Fibroblast of villous mesenchyme (primary cell): ENCODE measurements at regions not wholly inside any gene's neighbourhood (a gene's known extent, or its start where the extent isn't known, plus 50 kb on each side); places are given as distances from the start of the nearest gene placed in this dataset.

Source experiments
- DNase-seq: peaks from one replicate; pipeline ENCODE4 v3.0.0-alpha.2; 2010; ENCODE audit warnings: low read depth
- H3K4me3 ChIP-seq: 2 replicates; pipeline ENCODE4 v1.5.1; 2011; ENCODE audit warnings: low read depth, mild to moderate bottlenecking, low read length
- TF ChIP-seq, protein P1 (sequence below): IDR thresholded peaks from 2 replicates; pipeline ENCODE4 v1.5.1; 2012; ENCODE audit warnings: low read depth, mild to moderate bottlenecking, low read length; ENCODE audit not compliant: insufficient read depth

DNA sequence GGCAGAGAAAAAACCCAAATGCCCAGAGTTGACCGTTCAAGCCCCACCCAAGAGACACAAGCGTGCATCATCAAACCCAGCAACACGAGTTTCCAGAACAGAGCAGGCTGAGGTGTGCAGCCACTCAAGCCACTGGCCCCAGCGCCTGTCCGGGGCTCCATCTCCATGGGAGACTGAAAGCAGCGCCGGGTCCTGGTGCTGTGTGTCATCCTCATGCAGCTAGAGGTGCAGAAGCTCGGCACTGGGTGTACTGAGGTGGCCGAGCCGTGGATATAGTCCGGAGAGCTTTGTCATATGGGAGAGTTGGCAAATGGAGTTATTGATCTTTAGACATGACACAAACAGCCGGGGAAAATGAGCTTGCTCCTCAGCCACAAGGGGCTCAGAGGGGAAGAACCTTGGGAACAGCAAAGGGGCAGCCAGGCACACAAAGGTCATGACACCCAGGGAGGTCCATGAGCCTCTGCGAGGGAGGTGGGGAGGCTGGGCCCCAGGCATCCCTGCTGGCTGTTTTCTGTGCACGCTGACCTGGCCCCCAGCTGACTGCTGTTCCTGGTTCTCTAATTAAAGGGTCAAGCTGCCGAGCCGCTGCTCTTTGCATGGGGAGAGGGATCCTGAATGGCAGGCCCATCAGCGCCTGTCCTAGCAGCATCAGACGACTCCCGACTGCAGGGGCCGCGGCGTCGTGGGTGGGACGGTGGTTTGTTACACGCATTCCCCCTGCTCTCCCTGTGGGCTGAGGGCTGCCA lies 145.4 kb upstream of the SFSWAP start:
- TF ChIP-seq, protein P1, sequence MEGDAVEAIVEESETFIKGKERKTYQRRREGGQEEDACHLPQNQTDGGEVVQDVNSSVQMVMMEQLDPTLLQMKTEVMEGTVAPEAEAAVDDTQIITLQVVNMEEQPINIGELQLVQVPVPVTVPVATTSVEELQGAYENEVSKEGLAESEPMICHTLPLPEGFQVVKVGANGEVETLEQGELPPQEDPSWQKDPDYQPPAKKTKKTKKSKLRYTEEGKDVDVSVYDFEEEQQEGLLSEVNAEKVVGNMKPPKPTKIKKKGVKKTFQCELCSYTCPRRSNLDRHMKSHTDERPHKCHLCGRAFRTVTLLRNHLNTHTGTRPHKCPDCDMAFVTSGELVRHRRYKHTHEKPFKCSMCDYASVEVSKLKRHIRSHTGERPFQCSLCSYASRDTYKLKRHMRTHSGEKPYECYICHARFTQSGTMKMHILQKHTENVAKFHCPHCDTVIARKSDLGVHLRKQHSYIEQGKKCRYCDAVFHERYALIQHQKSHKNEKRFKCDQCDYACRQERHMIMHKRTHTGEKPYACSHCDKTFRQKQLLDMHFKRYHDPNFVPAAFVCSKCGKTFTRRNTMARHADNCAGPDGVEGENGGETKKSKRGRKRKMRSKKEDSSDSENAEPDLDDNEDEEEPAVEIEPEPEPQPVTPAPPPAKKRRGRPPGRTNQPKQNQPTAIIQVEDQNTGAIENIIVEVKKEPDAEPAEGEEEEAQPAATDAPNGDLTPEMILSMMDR = no peak
- H3K4me3 ChIP-seq = no peak overlapping the region
- DNase-seq = no peak

DNA sequence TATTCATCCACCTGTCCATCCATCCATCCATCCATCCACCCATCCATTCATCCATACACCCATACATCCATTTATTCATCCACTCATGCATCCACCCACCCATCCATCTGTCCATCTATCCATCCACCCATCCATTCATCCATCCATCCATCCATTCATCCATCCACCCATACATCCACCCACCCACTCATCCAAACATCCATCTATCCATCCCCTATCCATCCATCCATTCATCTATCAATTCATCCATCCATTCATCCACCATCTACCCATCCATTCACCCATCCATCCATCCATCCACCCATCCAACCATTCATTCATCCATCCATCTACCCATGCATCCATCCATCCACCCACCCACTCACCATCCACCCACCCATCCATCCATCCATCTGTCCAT lies 142.6 kb upstream of the SFSWAP start:
- no peak for DNase-seq
- TF ChIP-seq, protein P1 = no peak
- H3K4me3 ChIP-seq = no peak overlapping the region

GRCh38 chr12:131570596-131570995 lies 140.3 kb upstream of the SFSWAP start:
- no peak overlapping the region for H3K4me3 ChIP-seq
- TF ChIP-seq, protein P1 = no peak
- DNase-seq = no peak

- TF ChIP-seq, protein P1 = no peak
- H3K4me3 ChIP-seq = no peak overlapping the region
- DNase-seq = no peak
These were observed 139.1 kb upstream of the SFSWAP start for GRCh38 chr12:131571827-131572226.

DNA sequence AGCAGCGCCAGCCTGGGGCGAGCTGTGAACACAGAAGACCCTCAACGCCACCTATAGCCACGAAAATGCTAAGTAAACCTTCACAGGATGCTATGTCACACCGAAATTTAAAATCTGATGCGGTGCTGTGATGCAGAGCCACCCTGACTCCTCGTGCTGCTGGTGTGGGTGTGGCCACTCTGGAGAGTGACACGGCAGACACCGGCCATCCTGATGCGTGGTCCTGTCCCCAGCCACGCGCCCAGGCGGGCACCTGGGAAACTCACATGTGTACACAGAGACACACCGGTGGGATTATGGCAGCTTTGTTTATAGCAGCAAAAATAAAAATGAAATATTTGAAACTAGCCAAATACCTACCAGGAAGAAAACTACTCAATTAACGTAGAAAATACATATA lies 138.3 kb upstream of the SFSWAP start:
- TF ChIP-seq, protein P1 = no peak
- no peak overlapping the region for H3K4me3 ChIP-seq
- DNase-seq = no peak

DNA sequence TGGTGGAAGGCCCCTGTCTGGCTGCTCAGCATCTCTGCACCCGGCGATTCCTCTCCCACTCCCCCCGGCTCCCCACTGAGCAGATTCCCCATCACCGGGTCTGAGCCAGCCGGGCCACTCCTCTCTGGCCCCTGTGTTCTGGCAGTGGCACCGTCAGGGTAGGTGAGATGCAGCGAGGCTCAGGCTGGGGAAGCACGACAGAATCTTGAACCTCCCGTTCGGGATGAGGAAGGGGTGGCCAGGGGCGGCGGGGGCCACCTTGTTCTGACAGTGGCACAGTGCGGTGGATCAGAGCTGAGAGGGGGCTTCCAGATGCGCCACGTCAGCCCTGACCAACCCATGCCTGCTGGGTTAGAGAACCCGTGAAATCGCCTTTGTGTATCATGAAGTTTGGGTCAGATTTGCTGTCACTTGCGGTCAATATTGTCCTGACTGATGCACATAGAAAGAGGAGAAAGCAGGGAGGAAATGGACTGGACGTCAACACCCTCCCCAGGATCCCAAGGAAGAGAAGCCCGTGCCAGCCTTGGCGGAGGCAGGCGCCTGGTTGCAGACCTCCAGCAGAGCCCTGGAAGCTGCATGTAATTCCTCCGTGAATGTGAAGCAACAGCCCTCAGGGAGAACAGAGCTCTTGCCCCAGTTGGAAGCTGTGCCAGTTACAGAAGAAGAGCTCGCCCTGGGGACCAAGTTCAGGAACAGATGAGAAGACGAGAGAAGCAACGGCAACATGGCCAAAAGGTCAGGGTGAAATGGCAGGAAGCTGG lies 137.1 kb upstream of the SFSWAP start:
- TF ChIP-seq, protein P1 = no peak
- DNase-seq = no peak
- no peak overlapping the region for H3K4me3 ChIP-seq
